ENCODE measurements at regions not wholly inside any gene's neighbourhood (a gene's known extent, or its start where the extent isn't known, plus 50 kb on each side); places are given as distances from the start of the nearest gene placed in this dataset.

DNA sequence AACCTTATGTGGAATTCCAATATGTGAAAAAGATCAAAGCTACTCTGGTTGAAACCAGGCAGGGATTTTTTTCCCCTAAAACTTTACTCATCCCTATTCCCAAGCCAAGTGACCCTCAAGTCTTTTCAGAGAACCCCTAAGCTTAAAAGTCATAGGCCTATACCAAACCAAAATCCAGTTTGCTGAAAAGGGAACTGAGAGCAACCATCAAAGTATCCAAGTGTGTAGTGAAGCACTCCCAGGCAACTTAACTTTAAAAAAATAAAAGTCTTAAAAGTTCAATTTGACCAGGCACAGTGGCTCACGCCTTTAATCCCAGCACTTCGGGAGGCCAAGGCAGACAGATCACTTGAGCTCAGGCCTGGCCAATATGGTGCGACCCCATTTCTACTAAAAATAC is 101.2 kb upstream of the DAAM1 start:
- H2AK5ac ChIP-seq (ENCODE audit: low read depth, low read length) = no peak overlapping the region

DNA sequence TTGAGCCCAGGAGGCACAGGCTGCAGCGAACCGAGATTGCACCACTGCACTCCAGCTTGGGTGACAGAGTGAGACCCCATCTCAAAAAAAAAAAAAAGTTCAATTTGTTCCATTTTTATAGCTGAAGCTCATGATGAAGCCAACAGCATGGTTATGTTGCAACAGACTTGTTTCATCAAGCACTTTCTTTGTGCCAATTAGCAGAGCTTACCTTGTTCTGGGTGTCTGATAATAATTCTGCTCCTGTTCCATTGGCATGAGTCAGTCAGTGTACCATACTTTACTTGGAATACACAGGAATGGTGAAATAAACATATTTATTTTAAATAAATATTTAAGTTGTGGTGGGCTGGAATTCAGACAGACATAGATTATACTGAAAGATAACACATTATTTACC is 100.8 kb upstream of the DAAM1 start:
- H2BK12ac ChIP-seq (ENCODE audit: low read length) = no peak overlapping the region
- no peak overlapping the region for H2AK5ac ChIP-seq (ENCODE audit: low read depth, low read length)
- no peak overlapping the region for H2BK120ac ChIP-seq (ENCODE audit: low read depth, low read length)
- H3K9ac ChIP-seq (ENCODE audit: low read depth, low read length, poor library complexity) = no peak overlapping the region
- no peak overlapping the region for H3K18ac ChIP-seq (ENCODE audit: low read length)
- no peak for DNase-seq (ENCODE audit: low spot score)
- H3K4me3 ChIP-seq (ENCODE audit: low read length in 2 of 2) = no peak overlapping the region
- H4K8ac ChIP-seq (ENCODE audit: low read depth, low read length) = no peak overlapping the region
- H3K4ac ChIP-seq (ENCODE audit: low read length) = no peak overlapping the region
- no peak overlapping the region for H3K14ac ChIP-seq (ENCODE audit: low read length)
- no peaks in the 10 kb centered on the region for H3K9me3 ChIP-seq (replicated peaks in 1 of 2; ENCODE audit: control insufficient read depth in 2 of 2, insufficient read depth in 1 of 2, low read depth in 1 of 2, low read length in 2 of 2)
- no peak overlapping the region for H3K23ac ChIP-seq (ENCODE audit: low read depth, low read length, poor library complexity)
- H3K27me3 ChIP-seq (ENCODE audit: control insufficient read depth in 3 of 3, insufficient read depth in 3 of 3, low read depth in 1 of 3, low read length in 3 of 3) = peaks cover 0 to 3% (median 1%) of the 10 kb centered on the region in 3 experiments
- H2BK5ac ChIP-seq (ENCODE audit: low read length) = no peak overlapping the region
- no peak overlapping the region for H3K4me2 ChIP-seq (ENCODE audit: insufficient read depth, low read length, poor library complexity, severe bottlenecking)
- H3K36me3 ChIP-seq (replicated peaks in 1 of 2; ENCODE audit: control insufficient read depth in 2 of 2, insufficient read depth in 2 of 2, low read length in 2 of 2) = no peaks in the 10 kb centered on the region
- WGBS, 2 donors (ENCODE audit: extremely low coverage in 2 of 2, insufficient read length in 2 of 2, insufficient replicate concordance in 1 of 2) = no CpG with 5 or more reads among the region's 2 CpGs
- H3K27ac ChIP-seq (replicated peaks; ENCODE audit: low read length) = no peak overlapping the region
- no peak overlapping the region for H2AFZ ChIP-seq (ENCODE audit: low read length)
- H2BK15ac ChIP-seq (ENCODE audit: low read length) = no peak overlapping the region
- no peaks in the 10 kb centered on the region for H3K79me1 ChIP-seq (ENCODE audit: low read depth, low read length)
- no peak overlapping the region for H4K91ac ChIP-seq (ENCODE audit: low read depth, low read length, poor library complexity)
- peaks cover 0 to 4% of the 10 kb centered on the region in 2 donors for H3K4me1 ChIP-seq (ENCODE audit: control insufficient read depth in 2 of 2, insufficient read depth in 1 of 2, low read depth in 1 of 2, low read length in 2 of 2)

More for the DNA sequence above, 101.2 kb upstream of the DAAM1 start:
- no peak overlapping the region for H2BK12ac ChIP-seq (ENCODE audit: low read length)
- H3K4me3 ChIP-seq (ENCODE audit: low read length in 2 of 2) = no peak overlapping the region
- no peak overlapping the region for H2BK120ac ChIP-seq (ENCODE audit: low read depth, low read length)
- no peak overlapping the region for H2BK15ac ChIP-seq (ENCODE audit: low read length)
- no peaks in the 10 kb centered on the region for H3K79me1 ChIP-seq (ENCODE audit: low read depth, low read length)
- H4K8ac ChIP-seq (ENCODE audit: low read depth, low read length) = no peak overlapping the region
- no peak overlapping the region for H2AFZ ChIP-seq (ENCODE audit: low read length)
- no peak overlapping the region for H3K14ac ChIP-seq (ENCODE audit: low read length)
- DNase-seq (ENCODE audit: low spot score) = no peak
- WGBS, 2 donors (ENCODE audit: extremely low coverage in 2 of 2, insufficient read length in 2 of 2, insufficient replicate concordance in 1 of 2) = no CpG with 5 or more reads among the region's 3 CpGs
- no peak overlapping the region for H3K23ac ChIP-seq (ENCODE audit: low read depth, low read length, poor library complexity)
- H3K27ac ChIP-seq (replicated peaks; ENCODE audit: low read length) = no peak overlapping the region
- peaks cover 0 to 3% (median 1%) of the 10 kb centered on the region in 3 experiments for H3K27me3 ChIP-seq (ENCODE audit: control insufficient read depth in 3 of 3, insufficient read depth in 3 of 3, low read depth in 1 of 3, low read length in 3 of 3)
- H3K9ac ChIP-seq (ENCODE audit: low read depth, low read length, poor library complexity) = no peak overlapping the region
- H3K4me1 ChIP-seq (ENCODE audit: control insufficient read depth in 2 of 2, insufficient read depth in 1 of 2, low read depth in 1 of 2, low read length in 2 of 2) = peaks cover 0 to 4% of the 10 kb centered on the region in 2 donors
- no peaks in the 10 kb centered on the region for H3K9me3 ChIP-seq (replicated peaks in 1 of 2; ENCODE audit: control insufficient read depth in 2 of 2, insufficient read depth in 1 of 2, low read depth in 1 of 2, low read length in 2 of 2)
- no peak overlapping the region for H3K4me2 ChIP-seq (ENCODE audit: insufficient read depth, low read length, poor library complexity, severe bottlenecking)
- no peak overlapping the region for H3K4ac ChIP-seq (ENCODE audit: low read length)
- no peak overlapping the region for H2BK5ac ChIP-seq (ENCODE audit: low read length)
- H4K91ac ChIP-seq (ENCODE audit: low read depth, low read length, poor library complexity) = no peak overlapping the region
- H3K18ac ChIP-seq (ENCODE audit: low read length) = no peak overlapping the region
- no peaks in the 10 kb centered on the region for H3K36me3 ChIP-seq (replicated peaks in 1 of 2; ENCODE audit: control insufficient read depth in 2 of 2, insufficient read depth in 2 of 2, low read length in 2 of 2)

DNA sequence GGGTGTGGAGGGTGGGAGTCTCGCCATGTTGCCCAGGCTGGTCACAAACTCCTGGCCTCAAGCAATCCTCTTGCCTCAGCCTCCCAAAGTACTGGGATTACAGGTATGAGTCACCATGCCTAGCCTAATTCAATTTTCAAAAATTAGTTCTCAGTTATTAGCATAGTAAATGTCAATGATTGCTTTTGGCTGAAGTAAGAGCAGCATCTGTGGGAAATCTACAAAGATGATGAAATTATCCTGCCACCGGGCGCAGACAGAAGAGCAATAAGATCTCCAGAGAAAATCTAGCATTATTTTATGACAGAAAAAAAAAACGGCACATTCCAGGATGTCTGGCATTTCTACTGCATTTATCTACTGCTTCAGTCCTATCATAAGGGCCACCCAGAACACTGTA is 97.9 kb upstream of the DAAM1 start:
- Histone ChIP-seq H3K27me3 (ENCODE audit: control insufficient read depth in 3 of 3, insufficient read depth in 3 of 3, low read depth in 1 of 3, low read length in 3 of 3) (peaks cover 0 to 9% (median 1%) of the 10 kb centered on the region in 3 experiments), H3K4me2 (ENCODE audit: insufficient read depth, low read length, poor library complexity, severe bottlenecking) (no peak overlapping the region), H4K91ac (ENCODE audit: low read depth, low read length, poor library complexity) (no peak overlapping the region), H3K27ac (replicated peaks; ENCODE audit: low read length) (no peak overlapping the region), H2BK5ac (ENCODE audit: low read length) (no peak overlapping the region), H3K18ac (ENCODE audit: low read length) (no peak overlapping the region), H3K23ac (ENCODE audit: low read depth, low read length, poor library complexity) (no peak overlapping the region), H3K9me3 (replicated peaks in 1 of 2; ENCODE audit: control insufficient read depth in 2 of 2, insufficient read depth in 1 of 2, low read depth in 1 of 2, low read length in 2 of 2) (no peaks in the 10 kb centered on the region), H2BK120ac (ENCODE audit: low read depth, low read length) (no peak overlapping the region), H3K36me3 (replicated peaks in 1 of 2; ENCODE audit: control insufficient read depth in 2 of 2, insufficient read depth in 2 of 2, low read length in 2 of 2) (no peaks in the 10 kb centered on the region), H3K4ac (ENCODE audit: low read length) (no peak overlapping the region), H4K8ac (ENCODE audit: low read depth, low read length) (no peak overlapping the region), H2BK12ac (ENCODE audit: low read length) (no peak overlapping the region), H2AFZ (ENCODE audit: low read length) (no peak overlapping the region), H3K4me3 (ENCODE audit: low read length in 2 of 2) (no peak overlapping the region), H3K9ac (ENCODE audit: low read depth, low read length, poor library complexity) (no peak overlapping the region), H3K79me1 (ENCODE audit: low read depth, low read length) (no peaks in the 10 kb centered on the region), H2BK15ac (ENCODE audit: low read length) (no peak overlapping the region), H3K14ac (ENCODE audit: low read length) (no peak overlapping the region), H2AK5ac (ENCODE audit: low read depth, low read length) (no peak overlapping the region), H3K4me1 (ENCODE audit: control insufficient read depth in 2 of 2, insufficient read depth in 1 of 2, low read depth in 1 of 2, low read length in 2 of 2) (no peaks in the 10 kb centered on the region)
- DNase-seq (ENCODE audit: low spot score) = no peak
- WGBS, 2 donors (ENCODE audit: extremely low coverage in 2 of 2, insufficient read length in 2 of 2, insufficient replicate concordance in 1 of 2) = no CpG with 5 or more reads among the region's 4 CpGs

DNA sequence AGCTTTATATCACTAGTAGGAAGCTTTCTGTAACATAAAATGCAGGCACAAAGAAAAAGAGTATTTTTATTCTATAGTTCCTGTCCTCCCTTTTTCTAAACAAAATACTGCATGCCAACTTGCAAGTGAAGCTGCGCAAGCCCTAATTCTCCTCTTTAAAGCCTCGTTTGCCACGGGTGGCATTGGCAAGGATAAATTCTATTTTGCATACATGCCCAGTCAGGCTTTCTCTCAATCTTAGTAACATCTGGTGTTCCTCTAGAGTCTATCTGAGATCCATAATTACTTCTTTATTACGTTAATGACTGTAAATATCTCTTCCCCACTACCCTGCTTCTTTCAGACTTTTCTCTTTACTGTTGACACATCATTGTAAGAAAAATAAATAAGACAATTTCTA is 97.1 kb upstream of the DAAM1 start:
- Histone ChIP-seq H3K36me3 (replicated peaks in 1 of 2; ENCODE audit: control insufficient read depth in 2 of 2, insufficient read depth in 2 of 2, low read length in 2 of 2) (no peaks in the 10 kb centered on the region), H2BK5ac (ENCODE audit: low read length) (no peak overlapping the region), H2AK5ac (ENCODE audit: low read depth, low read length) (no peak overlapping the region), H3K4me2 (ENCODE audit: insufficient read depth, low read length, poor library complexity, severe bottlenecking) (no peak overlapping the region), H3K23ac (ENCODE audit: low read depth, low read length, poor library complexity) (no peak overlapping the region), H3K9me3 (replicated peaks in 1 of 2; ENCODE audit: control insufficient read depth in 2 of 2, insufficient read depth in 1 of 2, low read depth in 1 of 2, low read length in 2 of 2) (no peaks in the 10 kb centered on the region), H3K27ac (replicated peaks; ENCODE audit: low read length) (no peak overlapping the region), H2BK120ac (ENCODE audit: low read depth, low read length) (no peak overlapping the region), H3K4me3 (ENCODE audit: low read length in 2 of 2) (no peak overlapping the region), H3K14ac (ENCODE audit: low read length) (no peak overlapping the region), H3K18ac (ENCODE audit: low read length) (no peak overlapping the region), H3K27me3 (ENCODE audit: control insufficient read depth in 3 of 3, insufficient read depth in 3 of 3, low read depth in 1 of 3, low read length in 3 of 3) (peaks cover 0 to 9% (median 1%) of the 10 kb centered on the region in 3 experiments), H3K4ac (ENCODE audit: low read length) (no peak overlapping the region), H2BK15ac (ENCODE audit: low read length) (no peak overlapping the region), H2BK12ac (ENCODE audit: low read length) (no peak overlapping the region), H4K8ac (ENCODE audit: low read depth, low read length) (no peak overlapping the region), H4K91ac (ENCODE audit: low read depth, low read length, poor library complexity) (no peak overlapping the region), H3K9ac (ENCODE audit: low read depth, low read length, poor library complexity) (no peak overlapping the region), H3K79me1 (ENCODE audit: low read depth, low read length) (no peaks in the 10 kb centered on the region), H3K4me1 (ENCODE audit: control insufficient read depth in 2 of 2, insufficient read depth in 1 of 2, low read depth in 1 of 2, low read length in 2 of 2) (no peaks in the 10 kb centered on the region), H2AFZ (ENCODE audit: low read length) (no peak overlapping the region)
- WGBS, 2 donors (ENCODE audit: extremely low coverage in 2 of 2, insufficient read length in 2 of 2, insufficient replicate concordance in 1 of 2) = no CpG with 5 or more reads among the region's 4 CpGs
- DNase-seq (ENCODE audit: low spot score) = no peak

Data from neuronal stem cell (in vitro differentiated cells).